AG04450 (cell line): ENCODE measurements at regions not wholly inside any gene's neighbourhood (a gene's known extent, or its start where the extent isn't known, plus 50 kb on each side); places are given as distances from the start of the nearest gene placed in this dataset.

Source experiments
- CTCF ChIA-PET: fragments of 300-600, 350-600 bp; formaldehyde crosslinking; extraction: SDS; loops from one replicate; lab custom pipeline; 2022; ENCODE audit warnings: antibody characterized with exemption, inconsistent platforms; lab: Charles Lee
- POLR2A ChIA-PET: fragments of 350-600 bp; formaldehyde crosslinking; extraction: SDS; loops from one replicate; lab custom pipeline; 2021; ENCODE audit warnings: antibody characterized with exemption, inconsistent platforms; lab: Yijun Ruan, JAX
- DNase-seq: peaks from one replicate; pipeline ENCODE4 v3.0.0-alpha.2; 2011; ENCODE audit warnings: low read depth, low spot score
- H3K27ac ChIP-seq: one replicate; pipeline ENCODE4 v1.5.1; 2012; ENCODE audit warnings: low read depth, low read length, control low read depth
- H3K27me3 ChIP-seq: one replicate; pipeline ENCODE4 v1.6.0; 2012; ENCODE audit warnings: low read length; ENCODE audit not compliant: control insufficient read depth, insufficient read depth
- H3K4me3 ChIP-seq: 2 replicates; pipeline ENCODE4 v1.5.1; 2011; ENCODE audit warnings: mild to moderate bottlenecking, low read depth, low read length, control low read depth
- H3K9me3 ChIP-seq: 2 replicates; pipeline ENCODE4 v1.5.1; 2012; ENCODE audit warnings: low read length; ENCODE audit not compliant: control insufficient read depth, insufficient read depth
- TF ChIP-seq, protein P1 (sequence below): IDR thresholded peaks from 2 replicates; pipeline ENCODE4 v1.5.1; 2011; ENCODE audit warnings: low read depth, low read length, control low read depth, inconsistent platforms

DNA sequence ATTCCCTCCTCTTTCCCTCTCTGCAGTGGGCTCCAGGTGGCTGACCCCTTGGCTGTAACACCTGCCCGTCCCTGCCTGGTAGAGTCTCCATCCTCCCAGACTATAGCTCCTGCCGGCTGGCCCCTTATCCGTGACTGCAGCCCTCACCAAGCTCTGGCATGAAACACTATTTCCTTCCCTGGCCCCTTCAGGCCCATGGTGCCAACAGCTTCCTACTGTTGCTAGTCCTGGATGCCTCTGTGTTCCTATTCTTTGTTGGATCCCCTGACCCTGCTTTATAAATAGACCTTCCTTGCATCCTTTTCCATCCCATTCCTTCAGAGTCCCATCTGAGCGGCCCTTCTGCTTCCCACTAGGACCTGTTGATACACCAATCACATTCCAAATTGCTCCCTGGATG, 195.0 kb downstream of the ZNF326 start:
- ChIA-PET CTCF (no interaction called here), POLR2A (no interaction called here)
- TF ChIP-seq, protein P1, sequence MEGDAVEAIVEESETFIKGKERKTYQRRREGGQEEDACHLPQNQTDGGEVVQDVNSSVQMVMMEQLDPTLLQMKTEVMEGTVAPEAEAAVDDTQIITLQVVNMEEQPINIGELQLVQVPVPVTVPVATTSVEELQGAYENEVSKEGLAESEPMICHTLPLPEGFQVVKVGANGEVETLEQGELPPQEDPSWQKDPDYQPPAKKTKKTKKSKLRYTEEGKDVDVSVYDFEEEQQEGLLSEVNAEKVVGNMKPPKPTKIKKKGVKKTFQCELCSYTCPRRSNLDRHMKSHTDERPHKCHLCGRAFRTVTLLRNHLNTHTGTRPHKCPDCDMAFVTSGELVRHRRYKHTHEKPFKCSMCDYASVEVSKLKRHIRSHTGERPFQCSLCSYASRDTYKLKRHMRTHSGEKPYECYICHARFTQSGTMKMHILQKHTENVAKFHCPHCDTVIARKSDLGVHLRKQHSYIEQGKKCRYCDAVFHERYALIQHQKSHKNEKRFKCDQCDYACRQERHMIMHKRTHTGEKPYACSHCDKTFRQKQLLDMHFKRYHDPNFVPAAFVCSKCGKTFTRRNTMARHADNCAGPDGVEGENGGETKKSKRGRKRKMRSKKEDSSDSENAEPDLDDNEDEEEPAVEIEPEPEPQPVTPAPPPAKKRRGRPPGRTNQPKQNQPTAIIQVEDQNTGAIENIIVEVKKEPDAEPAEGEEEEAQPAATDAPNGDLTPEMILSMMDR, result no peak
- H3K9me3 ChIP-seq, result no peaks in the 10 kb centered on the region
- H3K27me3 ChIP-seq, result no peaks in the 10 kb centered on the region
- H3K27ac ChIP-seq, result no peak overlapping the region
- no peak for DNase-seq
- no peak overlapping the region for H3K4me3 ChIP-seq

DNA sequence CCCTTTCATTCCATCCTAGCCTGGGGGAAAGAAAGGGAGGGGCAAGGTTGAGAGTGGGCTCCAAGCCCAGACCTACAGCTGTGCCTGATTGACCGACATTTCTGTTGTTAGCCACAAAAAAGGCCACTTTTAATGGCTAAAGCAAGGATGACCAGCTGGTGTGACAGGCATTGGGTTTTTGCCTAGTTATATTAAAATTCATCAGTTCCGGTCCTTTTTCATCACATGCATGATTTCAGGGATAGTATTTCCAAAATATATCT, 192.3 kb downstream of the ZNF326 start:
- H3K27ac ChIP-seq, result no peak overlapping the region
- no peak for DNase-seq
- H3K27me3 ChIP-seq, result no peaks in the 10 kb centered on the region
- H3K4me3 ChIP-seq, result no peak overlapping the region
- TF ChIP-seq, protein P1, result no peak
- ChIA-PET CTCF (no interaction called here), POLR2A (no interaction called here)
- H3K9me3 ChIP-seq, result no peaks in the 10 kb centered on the region

DNA sequence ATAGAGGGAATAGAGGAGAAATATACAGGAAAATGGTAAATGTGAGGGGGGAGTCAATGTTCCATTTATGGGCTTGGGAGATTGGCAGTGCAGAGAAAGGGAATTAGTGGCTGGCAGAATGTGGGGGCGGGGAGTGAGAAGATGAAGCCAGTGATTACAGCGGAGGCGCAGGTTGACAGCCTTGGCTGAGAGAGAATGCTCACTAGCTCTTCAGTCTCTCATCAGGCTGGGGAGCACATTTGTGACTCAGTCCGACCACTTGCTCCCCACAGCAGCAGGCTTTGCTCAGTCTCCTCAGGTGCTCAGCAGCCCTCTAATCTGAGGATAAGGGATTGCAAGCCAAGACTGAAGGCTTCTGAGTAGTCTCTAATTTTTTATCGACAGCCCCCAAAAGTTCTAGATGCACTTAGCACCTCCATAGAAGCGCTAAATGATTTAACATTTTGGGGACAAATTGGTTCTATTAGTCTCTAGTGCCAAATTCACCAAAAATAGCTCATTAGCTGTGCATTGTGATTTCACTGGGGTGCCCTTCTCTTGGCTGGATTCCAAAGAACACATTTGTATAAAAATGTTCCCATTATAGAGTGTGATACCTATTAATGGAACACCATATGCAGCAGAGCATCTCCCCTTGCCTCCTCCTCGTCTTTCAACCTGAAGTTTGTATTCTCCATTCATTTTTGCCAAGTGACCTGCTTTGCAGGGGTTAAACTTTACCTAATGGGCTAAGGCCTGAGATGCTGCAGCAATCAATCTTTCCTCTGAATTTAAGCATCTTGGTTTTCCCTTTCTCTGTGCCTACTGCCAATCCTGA, 191.8 kb downstream of the ZNF326 start:
- Histone ChIP-seq H3K9me3 (no peaks in the 10 kb centered on the region), H3K4me3 (no peak overlapping the region), H3K27me3 (no peaks in the 10 kb centered on the region), H3K27ac (no peak overlapping the region)
- POLR2A ChIA-PET, result no interaction called here
- DNase-seq, result no peak
- CTCF ChIA-PET, result no interaction called here
- TF ChIP-seq, protein P1, result no peak

DNA sequence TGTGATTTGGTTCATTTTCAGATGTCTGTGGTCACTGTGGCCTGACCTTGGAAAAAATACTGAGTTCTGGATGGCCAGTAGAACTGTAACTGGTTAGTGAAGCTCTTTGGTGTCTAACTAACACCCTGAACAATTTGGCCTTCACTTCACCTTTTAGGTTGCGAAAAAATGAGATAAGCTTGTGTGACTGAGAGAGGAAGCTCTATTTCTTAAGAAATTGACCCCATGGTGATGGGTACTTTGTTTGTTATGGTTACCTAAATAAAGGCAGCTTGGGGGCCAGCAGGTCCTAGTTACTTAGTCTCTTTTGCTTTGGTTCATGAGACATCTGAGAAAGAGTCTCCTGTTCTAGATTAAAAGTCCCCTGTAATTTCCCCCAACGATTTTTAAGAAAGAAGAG, 181.6 kb downstream of the ZNF326 start:
- ChIA-PET POLR2A (no interaction called here), CTCF (no interaction called here)
- TF ChIP-seq, protein P1, result no peak
- DNase-seq, result no peak
- no peak overlapping the region for H3K4me3 ChIP-seq
- H3K27me3 ChIP-seq, result no peaks in the 10 kb centered on the region
- no peak overlapping the region for H3K27ac ChIP-seq
- H3K9me3 ChIP-seq, result no peaks in the 10 kb centered on the region

DNA sequence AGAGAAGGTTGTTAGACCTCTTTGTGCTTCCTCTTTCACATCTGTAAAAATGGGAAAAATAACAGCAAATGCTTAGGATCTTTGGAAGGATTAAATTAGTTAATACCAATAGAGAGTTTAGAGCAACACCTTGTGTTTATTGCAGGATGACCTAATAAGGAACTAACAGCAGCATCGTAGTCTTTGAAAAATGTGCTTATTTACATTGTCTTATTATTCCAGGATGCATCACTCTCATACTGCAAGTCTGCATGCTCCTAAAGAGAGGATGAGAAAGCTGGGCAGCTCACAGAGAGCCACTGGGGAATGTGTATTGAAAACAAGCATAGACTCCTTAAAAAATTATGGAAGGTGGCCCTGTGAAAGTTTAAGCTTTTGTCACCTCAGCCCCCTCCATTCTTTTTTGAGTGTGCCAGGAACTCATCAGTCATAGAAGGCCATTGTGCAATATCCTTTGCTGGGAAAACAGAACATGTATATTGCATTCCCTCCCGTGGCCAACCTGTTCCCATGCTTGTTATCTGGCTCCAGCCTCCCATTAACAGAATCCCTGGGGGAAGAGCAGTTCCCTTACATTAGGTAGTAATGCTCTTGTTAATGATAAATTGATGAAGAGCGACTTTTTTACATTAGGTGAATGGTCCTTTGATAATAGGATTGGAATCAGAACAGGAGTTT, 180.7 kb downstream of the ZNF326 start:
- CTCF ChIA-PET, result no interaction called here
- no peaks in the 10 kb centered on the region for H3K27me3 ChIP-seq
- H3K4me3 ChIP-seq, result no peak overlapping the region
- TF ChIP-seq, protein P1, result no peak
- no peak overlapping the region for H3K27ac ChIP-seq
- DNase-seq, result no peak
- POLR2A ChIA-PET, result no interaction called here
- no peaks in the 10 kb centered on the region for H3K9me3 ChIP-seq
